GM13976 (cell line): ENCODE measurements at regions not wholly inside any gene's neighbourhood (a gene's known extent, or its start where the extent isn't known, plus 50 kb on each side); places are given as distances from the start of the nearest gene placed in this dataset.

Experiments
- DNase-seq: peaks from one replicate; pipeline ENCODE4 v3.0.0; 2012; ENCODE audit warnings: low spot score
- CTCF ChIP-seq: IDR thresholded peaks from 2 replicates; pipeline ENCODE4 v1.5.1; 2012; ENCODE audit warnings: borderline replicate concordance, mild to moderate bottlenecking; ENCODE audit not compliant: insufficient read depth; ENCODE audit errors: extremely low read depth, missing control alignments, control extremely low read depth
- in situ Hi-C: fragments of 300-500 bp; cut with MboI; formaldehyde crosslinking; loops from one replicate; pipeline ENCODE4 v1.12.0; 2022; ENCODE audit warnings: low sequenced_read_pairs, mixed read lengths, inconsistent platforms; ENCODE audit not compliant: unreplicated experiment

DNA sequence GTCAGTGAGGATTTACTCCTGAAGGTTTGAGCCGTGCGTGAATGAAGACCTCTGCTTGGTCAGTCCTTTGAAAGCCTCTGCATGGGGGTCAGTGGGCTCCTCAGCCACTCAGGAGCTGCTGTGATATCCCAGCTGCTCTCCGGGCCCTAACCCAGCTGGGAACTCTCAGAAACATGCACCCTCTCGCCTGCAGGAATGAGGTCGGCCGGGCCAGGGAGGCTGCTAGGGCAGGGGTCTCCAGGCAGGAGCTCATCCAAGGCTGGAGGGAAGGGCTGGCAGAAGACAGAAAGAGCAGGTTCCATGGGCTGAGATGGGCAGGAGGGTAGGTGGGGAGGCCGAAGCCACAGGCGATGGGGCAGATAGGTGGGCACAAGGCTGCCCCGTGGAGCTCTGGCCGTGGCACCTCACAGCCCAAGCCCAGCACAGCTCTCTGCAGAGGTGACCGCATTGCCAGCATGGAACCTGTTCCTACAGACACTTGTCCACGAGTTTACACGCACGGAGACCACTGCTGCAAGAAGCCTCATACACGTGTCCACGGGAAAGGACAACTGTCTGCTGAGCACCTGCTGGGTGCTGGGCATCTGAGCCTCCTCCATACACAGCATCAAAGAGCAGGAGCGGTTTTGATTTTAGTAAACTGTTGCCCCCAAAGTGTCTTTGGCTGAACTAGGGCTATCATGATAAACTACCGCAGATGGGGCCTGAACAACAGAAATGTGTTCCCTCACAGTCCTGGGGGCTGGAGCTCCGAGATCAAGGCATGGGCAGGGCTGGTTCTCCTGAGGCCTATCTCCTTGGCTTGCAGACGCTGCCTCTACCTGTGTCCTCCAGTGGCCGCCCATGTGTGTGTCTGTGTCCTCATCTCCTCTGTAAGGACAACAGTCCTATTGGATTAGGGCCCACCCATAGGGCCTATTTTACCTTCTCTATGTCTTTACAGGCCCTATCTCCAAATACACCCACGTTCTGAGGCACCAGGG lies 85.2 kb upstream of the ADAMTS2 start:
- in situ Hi-C loops = no loop called here

GRCh38 chr5:179427676-179428056 lies 82.4 kb upstream of the ADAMTS2 start:
- no peak for DNase-seq
- no peak for TF ChIP-seq CTCF
- in situ Hi-C loops = no loop called here

More for the DNA sequence above, 85.2 kb upstream of the ADAMTS2 start:
- TF ChIP-seq CTCF = no peak
- no peak for DNase-seq

- DNase-seq = no peak
- no peak for TF ChIP-seq CTCF
- in situ Hi-C loops = no loop called here
These were observed 81.9 kb upstream of the ADAMTS2 start for GRCh38 chr5:179427032-179427675.

DNA sequence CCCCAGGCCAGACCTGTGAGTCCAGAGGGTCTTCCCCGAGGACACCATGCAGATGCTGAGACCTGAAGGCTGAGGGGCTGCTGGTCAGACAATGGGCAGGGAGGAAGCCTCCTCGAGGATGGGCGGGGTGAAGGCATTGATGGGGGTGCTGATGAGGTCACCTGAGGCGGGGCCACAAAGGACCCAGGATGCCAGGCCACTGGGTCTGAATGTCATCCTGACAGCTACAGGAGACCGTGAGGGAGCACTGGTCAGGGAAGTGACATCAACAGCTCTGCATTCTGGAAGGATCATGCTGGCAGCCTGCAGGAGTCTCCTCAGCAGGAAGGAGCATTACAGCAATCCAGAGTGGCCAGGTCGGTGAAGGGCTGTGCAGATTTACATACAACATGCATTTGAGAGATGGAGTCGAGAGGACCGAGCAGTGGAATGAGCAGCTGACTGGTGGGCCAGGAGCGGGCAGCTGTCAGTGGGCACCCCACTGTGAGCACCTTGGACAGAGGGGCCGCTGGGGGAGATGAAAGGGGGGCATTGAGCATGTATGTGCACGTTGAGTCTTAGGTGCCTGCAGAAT lies 77.7 kb upstream of the ADAMTS2 start:
- in situ Hi-C loops = no loop called here
- no peak for DNase-seq
- TF ChIP-seq CTCF = no peak

DNA sequence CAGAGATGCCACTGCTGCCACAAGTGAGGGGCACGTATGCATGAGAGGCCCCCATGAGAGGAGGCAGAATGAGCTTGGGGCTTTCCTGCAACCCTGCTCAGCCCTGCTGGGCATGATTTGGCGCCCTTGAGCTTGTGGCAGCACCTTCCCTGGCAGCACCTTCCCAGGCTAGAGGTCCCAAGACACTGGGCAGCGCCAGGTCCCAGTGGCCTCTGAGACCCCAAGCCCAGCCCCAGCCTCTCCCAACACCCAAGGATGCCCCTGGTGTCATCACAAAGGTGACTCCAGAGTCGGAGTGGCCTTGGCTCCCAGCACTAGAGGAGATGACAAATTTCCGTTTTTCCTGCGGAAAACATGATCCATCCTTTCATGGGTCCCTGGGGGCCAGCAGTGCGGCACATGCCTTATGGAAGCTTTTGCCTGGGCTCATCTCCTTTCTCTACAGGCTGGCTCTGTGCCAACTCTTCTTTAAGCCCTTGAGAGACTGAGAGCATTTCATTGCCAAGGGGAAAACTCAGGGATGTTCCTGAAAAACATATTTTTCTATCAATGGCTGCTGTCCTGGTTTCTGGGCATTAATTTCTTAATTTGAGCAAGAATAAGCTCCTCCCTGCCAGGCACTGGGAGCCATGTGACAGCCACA lies 77.1 kb upstream of the ADAMTS2 start:
- in situ Hi-C loops = no loop called here
- DNase-seq = no peak
- TF ChIP-seq CTCF = no peak
